Dendritic cell treated with granulocyte-macrophage colony-stimulating factor and Interleukin-4, amounts not matched to agents 40 ng/mL and 50 ng/mL, for 4 days (primary cell): ENCODE measurements at regions not wholly inside any gene's neighbourhood (a gene's known extent, or its start where the extent isn't known, plus 50 kb on each side); places are given as distances from the start of the nearest gene placed in this dataset.
"Not testable (repeated sequence)": the region's sequence is repeated elsewhere in the genome, so short reads cannot be mapped to it uniquely, and the experiment has no call there.

Source experiments
- H3K27ac Mint-ChIP-seq: one replicate; pipeline ENCODE4 v1.8.0; 2022; ENCODE audit warnings: mild to moderate bottlenecking, mixed read lengths
- H3K27me3 Mint-ChIP-seq: one replicate; pipeline ENCODE4 v1.8.0; 2022; ENCODE audit warnings: mild to moderate bottlenecking, mixed read lengths
- H3K36me3 Mint-ChIP-seq: one replicate; pipeline ENCODE4 v1.8.0; 2022; ENCODE audit warnings: low read depth, mixed read lengths
- H3K4me1 Mint-ChIP-seq: one replicate; pipeline ENCODE4 v1.8.0; 2022; ENCODE audit warnings: low read depth, mixed read lengths
- H3K4me3 Mint-ChIP-seq: one replicate; pipeline ENCODE4 v1.8.0; 2022; ENCODE audit warnings: mild to moderate bottlenecking, moderate library complexity, mixed read lengths
- H3K9me3 Mint-ChIP-seq: one replicate; pipeline ENCODE4 v1.8.0; 2022; ENCODE audit warnings: mixed read lengths
- intact Hi-C: fragments of 100-400 bp; cut with micrococcal nuclease; formaldehyde crosslinking; loops from one replicate; pipeline ENCODE4 v1.15.0; 2022

DNA sequence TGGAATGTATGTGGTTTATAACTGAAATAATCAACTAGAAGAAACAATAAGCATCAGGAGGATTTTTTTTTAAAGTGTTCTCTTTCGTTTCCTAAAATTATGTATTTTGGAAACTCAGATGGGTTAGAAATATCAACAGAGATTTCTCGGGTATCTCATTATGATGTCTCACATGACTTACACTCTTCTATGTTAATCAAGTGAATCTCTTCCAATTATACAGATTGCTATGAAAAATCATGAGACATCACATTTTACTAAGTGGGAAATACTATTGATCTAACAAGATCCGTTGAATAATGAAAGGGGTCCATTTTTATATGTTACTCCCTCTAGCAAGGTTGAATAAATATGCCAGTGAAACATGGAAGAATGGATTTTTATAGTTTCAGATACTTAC, 54.7 kb upstream of the NRIP1 start:
- Mint-ChIP-seq H3K27me3 (peaks cover 7% of the 10 kb centered on the region), H3K36me3 (no peaks in the 10 kb centered on the region), H3K27ac (no peak overlapping the region), H3K9me3 (no peaks in the 10 kb centered on the region), H3K4me3 (no peak overlapping the region), H3K4me1 (peaks cover 11% of the 10 kb centered on the region)
- intact Hi-C loops, result no loop called here

DNA sequence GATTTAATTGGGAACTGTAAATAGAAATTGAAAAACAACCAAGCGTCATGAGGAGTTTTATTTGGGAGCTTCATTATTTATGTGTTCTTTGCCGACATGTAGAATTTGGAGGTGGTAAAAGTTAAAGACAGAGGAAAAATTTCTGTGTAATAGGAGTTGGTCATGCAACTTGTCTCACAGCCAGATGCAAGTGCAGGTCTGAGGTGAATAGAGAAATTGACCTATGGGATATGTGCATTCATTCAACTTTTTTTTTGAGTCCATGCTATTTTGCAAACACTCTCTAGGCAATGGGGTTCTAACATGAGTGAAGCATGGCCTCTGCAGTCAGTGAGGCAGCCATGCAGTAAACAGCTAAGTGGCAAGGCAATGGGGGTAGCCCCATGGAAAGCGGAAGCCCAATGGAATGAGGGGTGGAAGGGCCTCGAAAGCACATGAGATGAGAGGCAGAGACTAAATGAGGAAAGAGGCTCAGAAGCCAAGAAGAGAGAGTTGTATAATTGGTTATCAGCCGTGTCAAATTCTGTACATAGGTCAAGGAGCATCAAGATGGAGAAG, 56.4 kb upstream of the NRIP1 start:
- Mint-ChIP-seq H3K4me3 (no peak overlapping the region), H3K27ac (no peak overlapping the region), H3K9me3 (no peaks in the 10 kb centered on the region), H3K4me1 (peaks cover 5% of the 10 kb centered on the region), H3K27me3 (peaks cover 10% of the 10 kb centered on the region), H3K36me3 (no peaks in the 10 kb centered on the region)
- intact Hi-C loops, result no loop called here

DNA sequence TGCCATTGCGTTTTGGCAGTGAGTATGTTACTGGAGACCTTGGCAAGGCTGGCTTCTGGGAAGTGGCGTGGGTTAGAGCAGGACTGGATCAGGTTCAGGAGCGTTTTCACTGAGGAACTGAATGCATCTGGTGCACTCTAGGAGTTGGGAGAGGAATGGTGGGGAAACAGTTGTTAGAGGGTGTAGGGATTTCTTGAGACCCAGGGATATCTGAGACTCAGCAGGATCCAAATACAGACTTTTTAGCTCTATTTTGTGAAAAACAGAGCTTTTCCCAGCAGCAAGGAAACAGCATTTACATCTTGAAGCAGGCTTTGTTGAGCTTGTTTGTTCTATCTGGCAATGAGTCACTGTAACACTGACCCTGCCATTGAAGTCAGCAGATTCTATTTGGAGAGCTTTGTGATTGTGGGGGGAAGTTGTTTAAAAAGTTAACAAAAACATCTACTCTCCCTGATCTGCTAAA, 56.9 kb upstream of the NRIP1 start:
- peaks cover 10% of the 10 kb centered on the region for H3K27me3 Mint-ChIP-seq
- H3K4me1 Mint-ChIP-seq, result peaks cover 5% of the 10 kb centered on the region
- H3K9me3 Mint-ChIP-seq, result no peaks in the 10 kb centered on the region
- no peaks in the 10 kb centered on the region for H3K36me3 Mint-ChIP-seq
- intact Hi-C loops, result no loop called here
- no peak overlapping the region for H3K4me3 Mint-ChIP-seq
- H3K27ac Mint-ChIP-seq, result no peak overlapping the region

DNA sequence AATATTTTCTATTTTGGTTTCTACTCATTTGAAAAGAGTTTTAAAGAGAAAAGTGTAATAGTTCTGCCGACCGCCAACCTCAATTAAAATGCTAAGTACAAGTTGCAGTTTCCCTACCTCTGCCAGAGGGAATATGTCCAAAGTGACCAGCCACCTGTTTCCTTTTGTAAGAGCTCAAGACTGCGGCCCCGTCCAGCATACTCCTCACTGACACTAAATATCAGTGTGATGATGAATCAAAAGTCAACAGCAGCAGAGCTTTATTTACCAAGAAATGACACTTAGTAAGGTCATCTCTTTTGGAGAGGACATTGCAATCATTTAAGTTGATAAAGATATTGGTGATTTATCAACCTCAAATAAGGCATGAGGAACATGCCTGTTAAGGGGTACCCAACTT, 57.4 kb upstream of the NRIP1 start:
- Mint-ChIP-seq H3K36me3 (no peaks in the 10 kb centered on the region), H3K27ac (no peak overlapping the region), H3K27me3 (peaks cover 13% of the 10 kb centered on the region), H3K4me3 (no peak overlapping the region), H3K9me3 (no peaks in the 10 kb centered on the region), H3K4me1 (peaks cover 9% of the 10 kb centered on the region)
- intact Hi-C loops, result no loop called here

DNA sequence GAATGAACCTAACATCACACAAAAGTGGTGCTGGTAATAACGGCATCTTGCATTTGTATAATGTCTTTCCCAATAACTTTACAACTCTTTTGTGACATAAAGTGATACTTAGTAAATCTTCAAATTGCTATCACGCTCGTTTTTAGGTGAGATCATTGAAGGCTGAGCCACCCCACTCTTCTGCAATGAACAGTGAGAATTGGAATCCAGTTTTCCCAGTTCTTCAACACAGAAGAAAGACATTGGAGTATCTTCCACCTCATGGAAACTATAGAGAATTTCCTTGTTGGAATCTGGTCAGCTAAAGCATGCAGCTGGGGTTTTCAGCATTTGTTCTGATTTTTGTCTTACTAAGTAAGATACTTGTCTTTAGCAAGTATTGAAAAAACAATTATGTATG, 59.9 kb upstream of the NRIP1 start:
- peaks cover 8% of the 10 kb centered on the region for H3K9me3 Mint-ChIP-seq

DNA sequence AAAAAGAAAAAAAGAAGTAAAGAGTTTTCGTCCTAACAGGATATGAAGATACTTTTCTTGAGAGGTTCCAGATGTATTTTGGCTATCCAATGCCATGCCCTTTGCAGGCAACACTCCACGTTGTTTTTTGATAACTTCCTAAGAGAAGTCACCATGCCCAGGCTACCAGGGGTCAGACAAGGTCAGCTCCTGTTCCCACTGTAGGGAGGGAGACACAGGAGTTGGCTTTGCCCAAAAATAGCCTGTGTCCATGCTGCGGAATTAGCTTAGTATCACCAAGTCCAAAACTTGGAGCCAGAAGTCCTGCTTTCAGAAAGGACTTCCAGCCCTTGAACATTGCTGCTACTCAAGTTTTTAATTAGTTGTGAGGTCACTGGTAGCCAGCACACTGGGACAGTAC, 62.1 kb upstream of the NRIP1 start:
- H3K27me3 Mint-ChIP-seq, result peaks cover 24% of the 10 kb centered on the region
- no peaks in the 10 kb centered on the region for H3K36me3 Mint-ChIP-seq
- H3K4me1 Mint-ChIP-seq, result peaks cover 27% of the 10 kb centered on the region
- H3K27ac Mint-ChIP-seq, result no peak overlapping the region
- H3K4me3 Mint-ChIP-seq, result no peak overlapping the region
- H3K9me3 Mint-ChIP-seq, result peaks cover 9% of the 10 kb centered on the region
- intact Hi-C loops, result no loop called here

More for the DNA sequence above, 59.9 kb upstream of the NRIP1 start:
- Mint-ChIP-seq H3K4me3 (no peak overlapping the region), H3K27ac (no peak overlapping the region), H3K4me1 (peaks cover 27% of the 10 kb centered on the region), H3K27me3 (peaks cover 19% of the 10 kb centered on the region), H3K36me3 (no peaks in the 10 kb centered on the region)
- intact Hi-C loops, result no loop called here

DNA sequence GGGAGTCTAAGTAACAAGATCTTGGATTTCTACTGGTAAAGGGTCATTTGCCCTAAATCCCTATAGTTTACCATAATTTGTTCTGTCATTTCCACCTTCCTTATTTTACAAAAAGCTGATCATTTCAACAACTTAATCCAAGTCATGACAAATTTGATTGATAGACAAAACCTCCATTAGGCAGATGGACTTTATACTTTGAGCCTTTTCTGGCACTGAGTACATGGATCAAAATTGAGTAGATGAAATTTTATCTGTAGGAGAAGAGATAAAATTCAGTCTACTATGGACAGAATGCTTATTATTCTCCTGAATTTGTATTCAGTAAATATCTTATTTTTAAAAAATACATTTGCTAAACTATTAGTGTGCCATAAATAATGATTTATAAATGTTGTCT, 62.6 kb upstream of the NRIP1 start:
- H3K27me3 Mint-ChIP-seq, result peaks cover 20% of the 10 kb centered on the region
- peaks cover 9% of the 10 kb centered on the region for H3K9me3 Mint-ChIP-seq
- no peak overlapping the region for H3K4me3 Mint-ChIP-seq
- no peaks in the 10 kb centered on the region for H3K36me3 Mint-ChIP-seq
- intact Hi-C loops, result no loop called here
- no peak overlapping the region for H3K27ac Mint-ChIP-seq
- H3K4me1 Mint-ChIP-seq, result peaks cover 22% of the 10 kb centered on the region

DNA sequence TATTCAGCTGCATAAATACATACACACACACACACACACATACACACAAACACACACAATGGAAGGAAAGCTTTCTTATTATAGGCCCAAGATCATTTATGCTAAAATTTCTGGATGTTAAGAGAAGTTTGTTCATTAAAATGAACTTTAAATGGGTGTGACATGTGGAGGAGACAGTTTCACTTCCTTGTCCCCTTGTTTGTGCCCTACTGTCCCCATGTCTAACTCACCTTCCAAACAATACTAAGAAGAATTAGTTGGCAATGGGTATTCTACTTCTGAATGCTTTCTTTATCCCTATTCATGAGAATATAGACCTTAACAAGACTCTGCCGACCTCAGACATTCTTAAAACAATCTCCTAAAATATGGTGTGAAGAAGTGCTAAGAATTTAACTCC, 63.5 kb upstream of the NRIP1 start:
- no peaks in the 10 kb centered on the region for H3K36me3 Mint-ChIP-seq
- intact Hi-C loops, result no loop called here
- H3K4me3 Mint-ChIP-seq, result no peak overlapping the region
- H3K9me3 Mint-ChIP-seq, result peaks cover 9% of the 10 kb centered on the region
- H3K4me1 Mint-ChIP-seq, result peaks cover 24% of the 10 kb centered on the region
- H3K27me3 Mint-ChIP-seq, result peaks cover 23% of the 10 kb centered on the region
- H3K27ac Mint-ChIP-seq, result no peak overlapping the region

DNA sequence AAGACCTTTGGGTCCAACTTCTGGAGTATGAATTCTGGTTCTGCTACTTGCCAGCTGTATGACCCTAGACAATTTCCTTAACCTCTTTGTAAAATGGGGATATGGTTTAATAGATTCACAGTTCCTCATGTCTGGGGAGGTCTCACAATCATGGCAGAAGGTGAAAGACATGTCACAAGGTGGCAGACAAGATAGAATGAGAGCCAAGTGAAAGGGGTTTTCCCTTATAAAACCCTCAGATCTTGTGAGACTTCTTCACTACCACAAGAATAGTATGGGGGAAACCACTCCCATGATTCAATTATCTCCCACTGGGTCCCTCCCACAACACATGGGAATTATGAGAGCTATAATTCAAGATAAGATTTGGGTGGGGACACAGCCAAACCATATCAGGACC, 63.9 kb upstream of the NRIP1 start:
- intact Hi-C loops, H3K27ac Mint-ChIP-seq, H3K4me3 Mint-ChIP-seq, H3K9me3 Mint-ChIP-seq, H3K36me3 Mint-ChIP-seq: not testable (repeated sequence)
- peaks cover 27% of the 10 kb centered on the region for H3K27me3 Mint-ChIP-seq
- H3K4me1 Mint-ChIP-seq, result peaks cover 28% of the 10 kb centered on the region

DNA sequence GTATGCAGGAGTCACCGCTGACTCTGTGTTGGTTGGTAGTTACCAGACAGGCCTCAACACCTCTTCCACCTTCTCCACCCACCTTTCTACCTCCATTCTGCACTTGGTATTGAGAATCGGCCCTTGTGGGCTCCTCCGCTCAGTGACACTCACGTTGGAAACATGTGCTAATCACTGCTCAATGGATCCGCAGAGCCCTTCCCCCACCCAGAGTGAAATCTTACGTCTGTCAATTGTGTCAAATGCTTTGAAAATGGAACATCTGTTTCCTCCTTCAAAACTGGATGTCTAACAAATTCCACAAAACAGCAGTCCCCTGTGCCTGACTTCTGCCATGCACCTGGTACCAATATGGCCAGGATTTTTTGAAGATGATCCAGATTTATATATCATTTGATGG, 65.5 kb upstream of the NRIP1 start:
- intact Hi-C loops, result no loop called here
- Mint-ChIP-seq H3K9me3 (peaks cover 9% of the 10 kb centered on the region), H3K27me3 (peaks cover 28% of the 10 kb centered on the region), H3K4me1 (peaks cover 28% of the 10 kb centered on the region), H3K36me3 (no peaks in the 10 kb centered on the region), H3K4me3 (no peak overlapping the region), H3K27ac (no peak overlapping the region)

DNA sequence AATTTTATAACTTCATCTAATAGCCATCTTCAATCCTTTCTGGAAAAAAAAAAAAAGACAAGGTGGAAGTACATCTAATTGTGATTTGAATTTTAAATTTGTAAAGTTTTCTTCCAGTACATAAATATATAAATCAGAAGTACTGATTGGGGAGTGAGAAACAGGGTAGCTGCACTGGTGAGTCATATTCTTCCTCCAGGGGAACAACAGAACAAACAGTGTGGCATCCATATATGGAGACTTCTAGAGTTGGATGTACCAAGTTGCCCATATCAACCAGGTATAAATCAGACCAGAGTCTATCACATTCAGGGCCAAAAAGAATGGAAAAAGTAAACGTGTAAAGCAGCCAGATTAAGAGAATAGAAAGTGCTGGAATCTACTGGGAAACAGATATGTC, 66.0 kb upstream of the NRIP1 start:
- Mint-ChIP-seq H3K4me3 (no peak overlapping the region), H3K9me3 (peaks cover 9% of the 10 kb centered on the region), H3K36me3 (no peaks in the 10 kb centered on the region), H3K4me1 (peaks cover 28% of the 10 kb centered on the region), H3K27me3 (peaks cover 28% of the 10 kb centered on the region), H3K27ac (no peak overlapping the region)
- intact Hi-C loops, result no loop called here

DNA sequence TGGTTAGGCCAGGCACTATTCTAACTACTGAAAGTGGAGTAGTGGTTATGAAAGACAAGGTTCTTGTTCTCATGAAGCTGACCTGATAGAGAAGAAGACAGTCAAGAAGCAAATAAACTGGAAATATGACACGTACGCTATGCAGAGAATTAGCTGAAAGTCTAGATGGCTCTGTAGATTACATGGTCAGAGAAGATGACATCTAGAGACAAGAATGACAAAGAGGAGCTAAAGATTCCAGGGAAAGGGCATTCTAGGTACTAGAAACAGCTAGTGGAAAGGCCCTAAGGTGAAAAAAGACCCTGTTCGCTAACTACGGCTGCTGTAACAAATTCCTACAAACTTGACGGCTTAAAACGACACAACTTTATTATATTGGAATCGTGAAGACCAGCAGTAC, 68.0 kb upstream of the NRIP1 start:
- Mint-ChIP-seq H3K9me3 (peaks cover 9% of the 10 kb centered on the region), H3K27me3 (peaks cover 30% of the 10 kb centered on the region), H3K4me1 (peaks cover 24% of the 10 kb centered on the region), H3K36me3 (no peaks in the 10 kb centered on the region), H3K4me3 (no peak overlapping the region), H3K27ac (no peak overlapping the region)
- intact Hi-C loops, result no loop called here

DNA sequence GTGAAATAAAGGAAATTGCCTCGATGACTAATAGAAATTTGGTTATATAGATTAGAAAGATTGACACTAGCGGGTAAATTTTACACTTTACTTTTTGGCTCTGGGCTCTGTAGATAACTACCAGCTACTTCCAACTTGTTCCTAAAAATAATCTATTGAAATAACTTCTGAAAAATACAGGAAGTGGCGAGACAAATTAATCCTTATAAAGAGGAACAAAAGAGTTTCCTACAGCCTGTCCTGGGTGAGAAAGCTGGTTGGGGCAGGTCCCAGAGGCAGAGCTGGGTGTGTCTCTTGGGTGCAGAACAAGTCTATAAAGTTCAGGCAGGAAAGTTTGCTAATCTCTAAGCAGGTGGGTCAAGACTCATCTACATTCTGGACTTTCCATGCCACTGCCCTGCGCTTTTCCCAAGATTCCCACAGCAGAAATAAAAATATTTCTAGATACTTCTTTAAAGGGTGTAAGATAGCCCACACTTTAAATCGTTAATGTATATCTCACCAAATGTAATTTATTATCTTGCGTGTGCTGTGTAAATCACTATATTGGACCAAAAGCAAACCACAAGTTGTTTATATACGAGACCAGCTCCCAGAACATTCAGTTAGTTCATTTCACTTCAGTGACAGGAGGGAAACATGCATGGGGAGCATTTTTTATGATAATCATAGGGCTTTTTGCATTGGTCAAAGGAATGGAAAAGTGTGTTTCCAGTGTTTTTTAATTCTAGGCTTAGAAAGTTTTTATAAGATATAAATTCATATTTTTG, 70.1 kb upstream of the NRIP1 start:
- Mint-ChIP-seq H3K27ac (no peak overlapping the region), H3K36me3 (no peaks in the 10 kb centered on the region), H3K9me3 (no peaks in the 10 kb centered on the region), H3K4me3 (no peak overlapping the region), H3K4me1 (peaks cover 24% of the 10 kb centered on the region), H3K27me3 (peaks cover 34% of the 10 kb centered on the region)
- intact Hi-C loops, result no loop called here

DNA sequence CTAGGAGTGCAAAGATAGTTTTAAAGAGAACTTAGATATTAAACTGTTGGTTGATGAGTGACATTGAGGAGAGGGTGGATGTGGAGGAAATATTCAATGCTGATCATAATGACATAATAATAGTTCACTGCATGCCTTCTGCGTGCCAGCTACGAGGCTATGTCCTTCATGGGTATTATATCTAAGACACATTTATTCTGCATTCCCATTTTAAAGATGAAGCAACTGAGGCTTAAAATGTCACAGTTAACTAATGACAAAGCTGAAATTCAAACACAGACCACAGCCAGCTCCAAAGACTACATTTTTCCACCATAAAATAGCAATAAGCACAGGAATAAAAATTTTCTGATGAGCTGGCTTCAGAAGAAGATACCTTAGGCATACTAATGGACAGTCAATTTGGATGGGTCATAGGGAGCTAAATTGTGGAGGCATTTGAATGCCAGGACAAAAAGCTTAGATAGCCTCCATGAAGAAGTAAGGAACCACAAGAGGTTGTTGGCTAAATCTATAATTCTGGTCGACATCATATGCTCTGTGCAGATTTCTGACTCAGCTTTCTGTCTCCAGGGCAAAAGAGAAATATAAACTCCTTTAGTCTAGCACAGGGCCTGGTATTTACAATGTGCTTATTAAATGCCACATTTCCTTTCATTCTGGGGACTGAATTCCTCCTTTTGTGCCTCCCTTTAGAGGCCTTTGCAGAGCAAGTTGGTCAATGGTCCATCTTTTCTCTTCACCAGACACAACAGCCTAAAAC, 71.2 kb upstream of the NRIP1 start:
- intact Hi-C loops, result no loop called here
- Mint-ChIP-seq H3K9me3 (no peaks in the 10 kb centered on the region), H3K4me1 (peaks cover 29% of the 10 kb centered on the region), H3K36me3 (no peaks in the 10 kb centered on the region), H3K27ac (no peak overlapping the region), H3K4me3 (no peak overlapping the region), H3K27me3 (peaks cover 38% of the 10 kb centered on the region)
